GM19397 (cell line): ENCODE measurements at regions not wholly inside any gene's neighbourhood (a gene's known extent, or its start where the extent isn't known, plus 50 kb on each side); places are given as distances from the start of the nearest gene placed in this dataset.

Source experiments
- ATAC-seq: cut with Tn5 transposase; IDR thresholded peaks from one replicate; pipeline ENCODE4 v1.9.1; 2021; ENCODE audit warnings: mild to moderate bottlenecking, moderate library complexity; ENCODE audit not compliant: unreplicated experiment

DNA sequence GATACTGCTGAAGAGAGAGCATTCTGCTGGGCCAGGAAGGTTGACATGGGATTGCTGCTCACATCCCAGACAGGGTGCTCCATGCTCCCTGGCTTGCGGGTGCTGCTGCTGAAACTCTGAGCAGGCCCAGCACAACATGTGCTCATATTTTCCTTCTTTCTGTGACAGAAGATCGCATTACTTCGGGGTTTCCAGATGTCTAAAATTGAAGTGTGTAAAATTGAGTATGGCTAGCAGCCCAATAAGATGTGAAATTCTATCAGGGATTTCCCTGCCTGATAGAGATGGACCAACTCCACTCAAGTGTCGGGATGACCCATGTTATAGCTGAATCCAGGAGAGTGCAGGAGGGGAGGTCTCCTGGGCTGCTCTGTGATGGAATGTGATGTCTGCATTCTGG is 55.6 kb upstream of the KL start:
- no peak for ATAC-seq

DNA sequence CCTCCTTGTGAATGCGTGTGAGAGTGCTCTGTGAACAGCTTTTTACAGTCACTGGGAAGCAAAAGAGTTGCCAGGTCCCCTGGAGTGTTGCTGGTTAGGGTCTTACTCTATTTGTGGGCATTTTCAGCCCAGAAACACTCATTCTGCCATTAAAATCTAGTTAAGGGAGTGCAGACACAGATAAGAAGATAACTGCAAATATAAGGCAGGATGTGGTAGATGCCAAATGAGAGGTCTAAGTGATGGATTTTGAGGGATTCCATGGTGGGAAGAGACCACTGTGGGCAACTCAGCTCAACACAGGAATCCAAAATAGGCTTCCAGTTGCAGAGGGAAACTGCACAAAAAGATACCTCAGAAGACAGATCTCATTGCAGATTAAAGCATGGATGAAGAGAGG is 54.5 kb upstream of the KL start:
- no peak for ATAC-seq

DNA sequence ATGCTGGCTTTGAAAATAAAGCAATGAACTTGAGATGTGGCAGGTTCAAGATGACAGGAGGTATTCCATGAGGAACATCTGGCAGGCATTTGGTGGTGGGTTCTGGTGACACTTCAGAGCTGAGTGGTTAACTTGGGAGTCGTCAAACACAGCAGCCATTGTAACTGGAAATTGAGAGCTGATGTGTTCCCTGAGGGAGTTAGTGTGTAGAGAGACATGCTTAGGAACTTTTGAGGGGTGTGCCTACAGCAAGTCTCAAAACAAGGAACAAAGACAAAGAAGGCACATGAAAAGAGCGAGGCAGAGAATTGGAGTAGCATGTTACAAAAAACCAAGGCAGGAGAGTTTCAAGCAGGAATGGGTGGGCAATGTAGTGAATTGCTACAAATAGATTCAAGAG is 53.9 kb upstream of the KL start:
- no peak for ATAC-seq

DNA sequence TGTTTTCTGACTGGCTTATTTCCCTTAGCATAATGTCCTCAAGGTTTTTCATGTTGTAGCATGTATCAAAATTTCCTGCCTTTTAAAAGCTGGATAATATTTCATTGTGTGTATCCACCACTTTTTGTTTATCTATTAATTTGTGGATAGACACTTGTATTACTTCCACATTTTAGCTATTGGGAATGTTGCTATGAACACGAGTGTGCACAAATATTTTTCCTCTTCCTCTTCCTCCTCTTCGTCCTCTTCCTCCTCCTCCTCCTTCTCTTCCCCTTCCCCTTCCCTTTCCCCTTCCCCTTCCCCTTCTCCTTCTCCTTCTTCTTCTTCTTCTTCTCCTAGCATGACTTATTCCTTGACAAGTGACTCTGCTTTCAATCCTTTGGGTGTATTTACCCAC is 51.2 kb upstream of the KL start:
- ATAC-seq: no peak
